Esophagus squamous epithelium (tissue), 5 donors: ENCODE measurements at regions not wholly inside any gene's neighbourhood (a gene's known extent, or its start where the extent isn't known, plus 50 kb on each side); places are given as distances from the start of the nearest gene placed in this dataset.

ENCODE experiments used
- DNase-seq: peaks from one replicate; lab custom pipeline; 2025; lab: John Stamatoyannopoulos, UW
- H3K27ac ChIP-seq, 4 donors: fragments of 200-600 bp; sonication (generic); one replicate each; pipeline ENCODE4 v1.5.1; 2016 to 2019; ENCODE audit warnings: mild to moderate bottlenecking in 1 of 4
- H3K27me3 ChIP-seq, 4 donors: fragments of 200-600 bp; sonication (generic); 1 replicate in 3 of 4; 2 replicates in 1 of 4; pipeline versions ENCODE4 v1.5.1 to v1.6.0; 2017 to 2021; ENCODE audit warnings: antibody characterized with exemption in 1 of 4
- H3K36me3 ChIP-seq, 3 donors: fragments of 200-600 bp; sonication (generic); one replicate each; pipeline ENCODE4 v1.5.1; 2016 to 2019
- H3K4me1 ChIP-seq, 3 donors: fragments of 200-600 bp; sonication (generic); one replicate each; pipeline ENCODE4 v1.5.1; 2017 to 2019
- H3K4me3 ChIP-seq, 4 donors: fragments of 200-600 bp; sonication (generic); 1 replicate in 3 of 4; 2 replicates in 1 of 4; pipeline ENCODE4 v1.5.1; 2016 to 2019; ENCODE audit warnings: mild to moderate bottlenecking in 2 of 4, moderate library complexity in 1 of 4
- H3K9me3 ChIP-seq, 3 donors: fragments of 200-600 bp; sonication (generic); one replicate each; pipeline ENCODE4 v1.5.1; 2016 to 2019
- POLR2A ChIP-seq, 4 donors: fragments of 450-650 bp; IDR thresholded peaks; one replicate each; pipeline ENCODE4 v1.6.1; 2017; ENCODE audit warnings: antibody characterized with exemption in 4 of 4, mild to moderate bottlenecking in 4 of 4, moderate library complexity in 3 of 4
- WGBS, 2 donors: methylation state at CpG; one replicate each; pipeline ENCODE4 v1.1.5; 2018; 5-methylcytosine and 5-hydroxymethylcytosine counted together
- intact Hi-C: fragments of 100-400 bp; cut with DNase I; formaldehyde crosslinking; loops from one replicate; pipeline ENCODE4 v1.15.0; 2022
- TF ChIP-seq, protein P1 (sequence below), 6 experiments: fragments of 450-650 bp in 4 of 6; fragments of 200-600 bp in 2 of 6; sonication (generic) in 2 of 6; IDR thresholded peaks; one replicate each; pipeline ENCODE4 v1.5.1; 2016 to 2019; ENCODE audit warnings: antibody characterized with exemption in 6 of 6, mild to moderate bottlenecking in 4 of 6, moderate library complexity in 4 of 6
- donor health status: DM: yes; HTN: yes; CAD: no.

DNA sequence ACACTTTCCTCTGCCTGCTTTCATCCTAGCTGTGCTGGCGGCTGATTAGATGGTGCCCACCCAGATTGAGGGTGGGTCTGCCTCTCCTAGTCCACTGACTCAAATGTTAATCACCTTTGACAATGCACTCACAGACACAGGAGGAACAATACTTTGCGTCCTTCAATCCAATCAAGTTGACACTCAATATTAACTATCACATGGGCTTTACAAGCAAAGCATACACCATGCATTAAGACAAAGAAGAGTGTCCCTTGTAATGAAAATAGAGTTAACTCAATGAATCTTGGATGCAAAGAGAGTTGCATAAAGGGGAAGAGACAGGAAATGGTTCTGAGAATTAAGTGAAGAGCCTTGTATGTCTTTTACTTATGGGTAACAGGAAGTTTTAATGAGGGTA is 298.7 kb upstream of the BRINP1 start:
- TF ChIP-seq, protein P1, sequence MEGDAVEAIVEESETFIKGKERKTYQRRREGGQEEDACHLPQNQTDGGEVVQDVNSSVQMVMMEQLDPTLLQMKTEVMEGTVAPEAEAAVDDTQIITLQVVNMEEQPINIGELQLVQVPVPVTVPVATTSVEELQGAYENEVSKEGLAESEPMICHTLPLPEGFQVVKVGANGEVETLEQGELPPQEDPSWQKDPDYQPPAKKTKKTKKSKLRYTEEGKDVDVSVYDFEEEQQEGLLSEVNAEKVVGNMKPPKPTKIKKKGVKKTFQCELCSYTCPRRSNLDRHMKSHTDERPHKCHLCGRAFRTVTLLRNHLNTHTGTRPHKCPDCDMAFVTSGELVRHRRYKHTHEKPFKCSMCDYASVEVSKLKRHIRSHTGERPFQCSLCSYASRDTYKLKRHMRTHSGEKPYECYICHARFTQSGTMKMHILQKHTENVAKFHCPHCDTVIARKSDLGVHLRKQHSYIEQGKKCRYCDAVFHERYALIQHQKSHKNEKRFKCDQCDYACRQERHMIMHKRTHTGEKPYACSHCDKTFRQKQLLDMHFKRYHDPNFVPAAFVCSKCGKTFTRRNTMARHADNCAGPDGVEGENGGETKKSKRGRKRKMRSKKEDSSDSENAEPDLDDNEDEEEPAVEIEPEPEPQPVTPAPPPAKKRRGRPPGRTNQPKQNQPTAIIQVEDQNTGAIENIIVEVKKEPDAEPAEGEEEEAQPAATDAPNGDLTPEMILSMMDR (IDR thresholded peaks at IDR 0.05) = no peak
- TF ChIP-seq POLR2A (IDR thresholded peaks at IDR 0.05) = no peak
- intact Hi-C loops = no loop called here
- no peak for DNase-seq
- Histone ChIP-seq H3K4me1 (no peaks in the 10 kb centered on the region), H3K9me3 (no peaks in the 10 kb centered on the region), H3K27ac (no peak overlapping the region), H3K36me3 (no peaks in the 10 kb centered on the region), H3K4me3 (no peak overlapping the region), H3K27me3 (no peaks in the 10 kb centered on the region)
- 81 to 100% methylated on average over 2 of the region's 2 CpGs for WGBS, 2 donors

- no peak for DNase-seq
- H3K4me3 ChIP-seq = no peak overlapping the region
- intact Hi-C loops = no loop called here
- H3K4me1 ChIP-seq = no peaks in the 10 kb centered on the region
- no peaks in the 10 kb centered on the region for H3K27me3 ChIP-seq
- TF ChIP-seq POLR2A (IDR thresholded peaks at IDR 0.05) = no peak
- TF ChIP-seq, protein P1 (IDR thresholded peaks at IDR 0.05) = no peak
- no peak overlapping the region for H3K27ac ChIP-seq
- no peaks in the 10 kb centered on the region for H3K36me3 ChIP-seq
- WGBS, 2 donors = 60 to 81% methylated on average over 2 of the region's 2 CpGs
- H3K9me3 ChIP-seq = no peaks in the 10 kb centered on the region
These were observed 297.9 kb upstream of the BRINP1 start for GRCh38 chr9:119667163-119667562.

GRCh38 chr9:119662329-119662728 is 293.1 kb upstream of the BRINP1 start:
- Histone ChIP-seq H3K4me3 (no peak overlapping the region), H3K9me3 (no peaks in the 10 kb centered on the region), H3K4me1 (no peaks in the 10 kb centered on the region), H3K27me3 (no peaks in the 10 kb centered on the region), H3K27ac (no peak overlapping the region), H3K36me3 (no peaks in the 10 kb centered on the region)
- no peak for TF ChIP-seq POLR2A (IDR thresholded peaks at IDR 0.05)
- TF ChIP-seq, protein P1 (IDR thresholded peaks at IDR 0.05) = no peak
- WGBS, 2 donors = 67 to 76% methylated on average over 4 of the region's 4 CpGs
- DNase-seq = no peak
- intact Hi-C loops = no loop called here

DNA sequence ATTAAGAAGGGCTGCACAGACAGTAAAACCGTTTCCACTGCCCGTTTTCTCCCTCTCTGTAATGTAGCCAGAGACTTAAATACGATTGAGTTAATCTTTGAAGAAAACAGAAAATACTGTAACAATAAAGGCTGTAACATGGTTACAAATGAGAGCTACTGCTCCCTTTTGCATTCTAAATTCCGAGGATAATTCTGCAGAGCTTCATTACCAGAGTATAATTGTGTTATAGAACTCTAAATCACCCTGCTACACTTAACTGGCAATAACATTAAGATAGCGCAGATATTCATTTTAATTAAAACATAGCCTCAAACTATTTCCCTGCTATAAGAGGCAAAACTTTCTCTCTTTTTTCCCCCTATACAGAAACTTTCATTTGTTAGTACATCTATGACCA is 283.7 kb upstream of the BRINP1 start:
- Histone ChIP-seq H3K27me3 (no peaks in the 10 kb centered on the region), H3K27ac (no peak overlapping the region), H3K4me3 (no peak overlapping the region), H3K36me3 (no peaks in the 10 kb centered on the region), H3K4me1 (no peaks in the 10 kb centered on the region), H3K9me3 (no peaks in the 10 kb centered on the region)
- WGBS, 2 donors = 45 to 50% methylated on average over 5 of the region's 5 CpGs
- no peak for DNase-seq
- TF ChIP-seq, protein P1 (IDR thresholded peaks at IDR 0.05) = no peak
- TF ChIP-seq POLR2A (IDR thresholded peaks at IDR 0.05) = no peak
- intact Hi-C loops = no loop called here

DNA sequence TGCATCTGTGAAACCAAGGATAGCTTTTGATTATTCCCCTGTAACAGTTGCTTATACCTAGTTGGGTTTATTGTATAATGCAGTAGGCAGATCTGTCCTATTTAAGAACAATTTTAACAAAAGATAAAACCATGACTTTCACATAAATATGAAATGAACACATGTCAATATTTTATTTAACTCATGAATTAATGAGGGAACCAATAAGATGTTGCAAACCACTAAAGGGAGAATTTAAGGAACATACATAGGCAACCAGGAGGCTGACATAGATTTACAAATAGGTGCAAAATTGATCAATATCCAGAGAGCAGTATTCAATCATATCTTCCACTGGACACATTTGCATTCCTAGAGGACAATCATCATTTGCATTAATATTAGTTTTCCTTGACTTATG is 280.0 kb upstream of the BRINP1 start:
- intact Hi-C loops = no loop called here
- no peak for DNase-seq
- H3K9me3 ChIP-seq = no peaks in the 10 kb centered on the region
- no peak overlapping the region for H3K4me3 ChIP-seq
- H3K27me3 ChIP-seq = no peaks in the 10 kb centered on the region
- TF ChIP-seq POLR2A (IDR thresholded peaks at IDR 0.05) = no peak
- TF ChIP-seq, protein P1 (IDR thresholded peaks at IDR 0.05) = no peak
- no peaks in the 10 kb centered on the region for H3K36me3 ChIP-seq
- H3K4me1 ChIP-seq = no peaks in the 10 kb centered on the region
- H3K27ac ChIP-seq = no peak overlapping the region
